ENCODE measurements at regions not wholly inside any gene's neighbourhood (a gene's known extent, or its start where the extent isn't known, plus 50 kb on each side); places are given as distances from the start of the nearest gene placed in this dataset.
A peak's percentile ranks its signal among the peaks of the same experiment; 100 is the strongest.

GRCh38 chr6:166106076-166106686, 61.5 kb downstream of the TBXT start:
- no peaks in the 10 kb centered on the region for H3K36me3 Mint-ChIP-seq (ENCODE audit: unreplicated experiment)
- peak; percentile 95 for TF ChIP-seq CTCF (IDR thresholded peaks at IDR 0.05)
- DNase-seq (ENCODE audit: extremely low spot score, unreplicated experiment) = no peak
- H3K9me3 Mint-ChIP-seq (ENCODE audit: unreplicated experiment) = peaks cover 4% of the 10 kb centered on the region
- H3K4me1 Mint-ChIP-seq (ENCODE audit: unreplicated experiment) = no peaks in the 10 kb centered on the region
- no peak overlapping the region for H3K4me3 Mint-ChIP-seq (ENCODE audit: unreplicated experiment)
- H3K27ac Mint-ChIP-seq (ENCODE audit: unreplicated experiment) = no peak overlapping the region
- peaks cover 61% of the 10 kb centered on the region for H3K27me3 Mint-ChIP-seq (ENCODE audit: unreplicated experiment)

GRCh38 chr6:166105341-166106075, 62.1 kb downstream of the TBXT start:
- H3K36me3 Mint-ChIP-seq (ENCODE audit: unreplicated experiment) = no peaks in the 10 kb centered on the region
- H3K9me3 Mint-ChIP-seq (ENCODE audit: unreplicated experiment) = peaks cover 4% of the 10 kb centered on the region
- peaks cover 59% of the 10 kb centered on the region for H3K27me3 Mint-ChIP-seq (ENCODE audit: unreplicated experiment)
- DNase-seq (ENCODE audit: extremely low spot score, unreplicated experiment) = no peak
- no peaks in the 10 kb centered on the region for H3K4me1 Mint-ChIP-seq (ENCODE audit: unreplicated experiment)
- no peak for TF ChIP-seq CTCF (IDR thresholded peaks at IDR 0.05)
- no peak overlapping the region for H3K27ac Mint-ChIP-seq (ENCODE audit: unreplicated experiment)
- no peak overlapping the region for H3K4me3 Mint-ChIP-seq (ENCODE audit: unreplicated experiment)

GRCh38 chr6:166104872-166105271, 62.8 kb downstream of the TBXT start:
- peaks cover 52% of the 10 kb centered on the region for H3K27me3 Mint-ChIP-seq (ENCODE audit: unreplicated experiment)
- H3K4me1 Mint-ChIP-seq (ENCODE audit: unreplicated experiment) = no peaks in the 10 kb centered on the region
- H3K27ac Mint-ChIP-seq (ENCODE audit: unreplicated experiment) = no peak overlapping the region
- TF ChIP-seq CTCF (IDR thresholded peaks at IDR 0.05) = no peak
- peaks cover 4% of the 10 kb centered on the region for H3K9me3 Mint-ChIP-seq (ENCODE audit: unreplicated experiment)
- H3K36me3 Mint-ChIP-seq (ENCODE audit: unreplicated experiment) = no peaks in the 10 kb centered on the region
- no peak overlapping the region for H3K4me3 Mint-ChIP-seq (ENCODE audit: unreplicated experiment)
- DNase-seq (ENCODE audit: extremely low spot score, unreplicated experiment) = no peak

- Mint-ChIP-seq H3K9me3 (ENCODE audit: unreplicated experiment) (peaks cover 4% of the 10 kb centered on the region), H3K27ac (ENCODE audit: unreplicated experiment) (no peak overlapping the region), H3K4me1 (ENCODE audit: unreplicated experiment) (no peaks in the 10 kb centered on the region), H3K27me3 (ENCODE audit: unreplicated experiment) (peaks cover 46% of the 10 kb centered on the region), H3K4me3 (ENCODE audit: unreplicated experiment) (no peak overlapping the region), H3K36me3 (ENCODE audit: unreplicated experiment) (no peaks in the 10 kb centered on the region)
- DNase-seq (ENCODE audit: extremely low spot score, unreplicated experiment) = no peak
- TF ChIP-seq CTCF (IDR thresholded peaks at IDR 0.05) = no peak
These were observed 63.5 kb downstream of the TBXT start for GRCh38 chr6:166104107-166104506.

GRCh38 chr6:166101819-166102419, 65.7 kb downstream of the TBXT start:
- Mint-ChIP-seq H3K27me3 (ENCODE audit: unreplicated experiment) (peaks cover 34% of the 10 kb centered on the region), H3K27ac (ENCODE audit: unreplicated experiment) (no peak overlapping the region), H3K4me3 (ENCODE audit: unreplicated experiment) (no peak overlapping the region), H3K4me1 (ENCODE audit: unreplicated experiment) (peaks cover 7% of the 10 kb centered on the region), H3K36me3 (ENCODE audit: unreplicated experiment) (no peaks in the 10 kb centered on the region), H3K9me3 (ENCODE audit: unreplicated experiment) (peaks cover 4% of the 10 kb centered on the region)
- DNase-seq (ENCODE audit: extremely low spot score, unreplicated experiment) = no peak
- TF ChIP-seq CTCF (IDR thresholded peaks at IDR 0.05) = no peak

Data from osteocyte (in vitro differentiated cells).